ENCODE measurements at regions not wholly inside any gene's neighbourhood (a gene's known extent, or its start where the extent isn't known, plus 50 kb on each side); places are given as distances from the start of the nearest gene placed in this dataset.

DNA sequence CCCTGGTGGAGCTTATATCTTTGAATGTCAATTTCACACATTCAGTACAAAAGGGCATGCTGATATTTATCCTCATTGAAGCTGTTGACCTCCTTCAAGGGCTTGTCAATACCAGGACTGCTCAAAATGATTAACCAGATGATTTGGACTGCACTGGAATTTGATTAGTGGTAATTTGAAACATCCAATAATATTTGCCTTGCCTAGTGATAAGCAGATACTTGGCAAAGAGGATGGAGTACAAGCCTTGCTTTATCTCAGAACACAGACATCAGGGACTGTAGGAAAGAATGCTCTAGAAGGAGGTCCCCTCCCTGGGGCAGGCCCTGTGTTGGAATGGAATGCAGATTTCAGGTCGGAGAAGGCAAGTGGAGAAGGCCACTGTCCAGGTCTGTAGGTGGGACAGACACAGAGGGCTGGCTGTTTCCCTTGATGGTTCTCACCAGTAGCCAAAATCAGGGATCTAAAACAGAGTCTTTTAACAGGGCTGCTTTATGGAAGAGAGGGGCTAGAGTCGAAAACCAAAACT lies 64.8 kb upstream of the ZNF648 start:
- intact Hi-C loops (cut with DNase I) = no loop called here
- H3K27me3 ChIP-seq = no peaks in the 10 kb centered on the region
- ATAC-seq = peak; percentile 18 to 65 (median 34)
- TF ChIP-seq POLR2A (IDR thresholded peaks at IDR 0.05) = no peak
- TF ChIP-seq, protein P1, sequence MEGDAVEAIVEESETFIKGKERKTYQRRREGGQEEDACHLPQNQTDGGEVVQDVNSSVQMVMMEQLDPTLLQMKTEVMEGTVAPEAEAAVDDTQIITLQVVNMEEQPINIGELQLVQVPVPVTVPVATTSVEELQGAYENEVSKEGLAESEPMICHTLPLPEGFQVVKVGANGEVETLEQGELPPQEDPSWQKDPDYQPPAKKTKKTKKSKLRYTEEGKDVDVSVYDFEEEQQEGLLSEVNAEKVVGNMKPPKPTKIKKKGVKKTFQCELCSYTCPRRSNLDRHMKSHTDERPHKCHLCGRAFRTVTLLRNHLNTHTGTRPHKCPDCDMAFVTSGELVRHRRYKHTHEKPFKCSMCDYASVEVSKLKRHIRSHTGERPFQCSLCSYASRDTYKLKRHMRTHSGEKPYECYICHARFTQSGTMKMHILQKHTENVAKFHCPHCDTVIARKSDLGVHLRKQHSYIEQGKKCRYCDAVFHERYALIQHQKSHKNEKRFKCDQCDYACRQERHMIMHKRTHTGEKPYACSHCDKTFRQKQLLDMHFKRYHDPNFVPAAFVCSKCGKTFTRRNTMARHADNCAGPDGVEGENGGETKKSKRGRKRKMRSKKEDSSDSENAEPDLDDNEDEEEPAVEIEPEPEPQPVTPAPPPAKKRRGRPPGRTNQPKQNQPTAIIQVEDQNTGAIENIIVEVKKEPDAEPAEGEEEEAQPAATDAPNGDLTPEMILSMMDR (IDR thresholded peaks at IDR 0.05) = no peak
- H3K36me3 ChIP-seq = no peaks in the 10 kb centered on the region
- H3K27ac ChIP-seq = no peak overlapping the region
- no peaks in the 10 kb centered on the region for H3K4me1 ChIP-seq
- DNase-seq = no peak
- no peaks in the 10 kb centered on the region for H3K9me3 ChIP-seq
- no peak overlapping the region for H3K4me3 ChIP-seq
- WGBS (ENCODE audit: insufficient coverage, low coverage, low lambda C conversion rate, missing lambda C conversion rate) = 86% methylated on average over 1 of the region's 2 CpGs

DNA sequence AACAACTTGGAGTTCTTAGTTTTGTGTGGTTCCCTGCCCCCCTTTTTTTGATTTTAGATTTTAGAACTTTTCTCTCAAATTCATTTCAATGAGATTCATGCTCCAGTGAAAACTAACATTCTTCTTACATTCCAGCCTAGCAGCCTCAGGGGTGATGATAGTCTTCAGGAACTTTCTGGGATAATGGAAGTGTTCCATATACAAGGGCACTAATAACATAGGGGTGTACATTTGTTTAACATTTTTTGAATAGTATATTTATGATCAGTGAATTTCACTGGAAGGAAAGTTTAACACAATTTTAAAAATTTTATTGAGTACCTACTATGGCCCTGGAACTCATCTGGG lies 61.4 kb upstream of the ZNF648 start:
- Histone ChIP-seq H3K4me1 (no peaks in the 10 kb centered on the region), H3K4me3 (no peak overlapping the region), H3K27ac (no peak overlapping the region), H3K36me3 (no peaks in the 10 kb centered on the region), H3K9me3 (no peaks in the 10 kb centered on the region), H3K27me3 (no peaks in the 10 kb centered on the region)
- DNase-seq = no peak
- ATAC-seq = no peak
- intact Hi-C loops (cut with DNase I) = no loop called here
- TF ChIP-seq POLR2A (IDR thresholded peaks at IDR 0.05) = no peak
- TF ChIP-seq, protein P1 (IDR thresholded peaks at IDR 0.05) = no peak

DNA sequence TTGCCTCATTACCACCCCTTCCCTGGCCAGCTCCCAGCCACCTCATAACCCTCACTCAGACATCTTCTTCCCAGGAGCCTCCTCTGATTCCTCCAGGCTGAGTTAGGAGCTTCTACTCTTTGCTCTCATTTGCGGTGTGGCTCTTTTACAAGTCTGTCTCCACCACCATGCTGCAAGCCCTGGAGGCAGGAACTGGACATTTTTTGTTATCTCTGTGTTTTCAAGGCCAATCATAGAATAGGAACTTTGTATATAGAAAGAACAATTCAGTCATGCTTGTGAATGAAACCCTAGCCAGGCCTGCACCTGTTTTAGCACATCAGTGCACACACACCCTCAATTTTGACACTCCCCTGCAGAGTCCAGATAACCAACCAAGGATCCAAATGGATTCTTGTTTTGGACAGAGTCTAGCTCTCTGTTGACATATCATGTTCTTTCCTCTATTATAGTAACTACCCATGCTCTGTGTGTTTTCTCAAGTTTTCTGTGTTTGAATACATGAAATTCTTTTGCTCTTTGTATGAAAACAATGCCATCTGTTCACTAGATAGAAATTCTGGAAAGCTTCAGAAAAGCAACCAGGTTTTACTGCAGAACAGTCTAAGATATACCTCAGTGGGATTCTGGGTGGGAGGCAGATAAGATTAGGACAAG lies 60.9 kb upstream of the ZNF648 start:
- ATAC-seq (no peak), DNase-seq (no peak)
- intact Hi-C loops (cut with DNase I) = no loop called here
- H3K4me3 ChIP-seq = no peak overlapping the region
- WGBS (ENCODE audit: insufficient coverage, low coverage, low lambda C conversion rate, missing lambda C conversion rate) = 100% methylated on average over 1 of the region's 1 CpG
- no peak overlapping the region for H3K27ac ChIP-seq
- TF ChIP-seq POLR2A (IDR thresholded peaks at IDR 0.05) = no peak
- TF ChIP-seq, protein P1 (IDR thresholded peaks at IDR 0.05) = no peak
- no peaks in the 10 kb centered on the region for H3K27me3 ChIP-seq
- H3K9me3 ChIP-seq = no peaks in the 10 kb centered on the region
- no peaks in the 10 kb centered on the region for H3K36me3 ChIP-seq
- H3K4me1 ChIP-seq = no peaks in the 10 kb centered on the region

DNA sequence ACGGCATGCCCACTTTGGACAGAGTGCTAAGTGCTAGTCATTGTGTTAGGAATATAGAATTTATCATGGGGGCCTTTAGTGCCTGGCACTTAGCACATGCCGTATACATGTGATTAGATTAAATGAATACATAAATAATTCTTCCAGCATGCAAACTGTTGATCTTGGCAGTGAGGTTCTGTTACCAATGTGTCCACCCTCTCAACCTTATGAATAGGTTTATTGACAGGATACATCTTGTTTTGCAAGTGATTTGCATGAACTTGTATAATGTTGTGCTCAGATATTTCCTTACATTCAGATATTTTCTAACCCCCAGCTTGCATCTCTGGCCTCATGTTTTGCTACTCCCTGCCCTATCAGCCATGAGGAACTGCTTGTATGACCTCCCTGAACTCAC lies 60.3 kb upstream of the ZNF648 start:
- TF ChIP-seq POLR2A (IDR thresholded peaks at IDR 0.05) = no peak
- TF ChIP-seq, protein P1 (IDR thresholded peaks at IDR 0.05) = no peak
- ATAC-seq (no peak), DNase-seq (no peak)
- intact Hi-C loops (cut with DNase I) = no loop called here
- WGBS (ENCODE audit: insufficient coverage, low coverage, low lambda C conversion rate, missing lambda C conversion rate) = 96% methylated on average over 2 of the region's 2 CpGs
- H3K27ac ChIP-seq = no peak overlapping the region
- no peaks in the 10 kb centered on the region for H3K27me3 ChIP-seq
- H3K4me1 ChIP-seq = no peaks in the 10 kb centered on the region
- H3K4me3 ChIP-seq = no peak overlapping the region
- no peaks in the 10 kb centered on the region for H3K36me3 ChIP-seq
- H3K9me3 ChIP-seq = no peaks in the 10 kb centered on the region
